HPDE6-E6E7 (cell line): ENCODE measurements at regions not wholly inside any gene's neighbourhood (a gene's known extent, or its start where the extent isn't known, plus 50 kb on each side); places are given as distances from the start of the nearest gene placed in this dataset.

Experiments used
- DNase-seq: peaks from one replicate; pipeline ENCODE4 v3.0.0; 2011; ENCODE audit warnings: missing footprints; ENCODE audit errors: extremely low spot score

GRCh38 chr15:70429056-70429722 lies 331.5 kb upstream of the TLE3 start:
- no peak for DNase-seq

- DNase-seq = no peak
Observed at GRCh38 chr15:70428211-70428822, 330.6 kb upstream of the TLE3 start.

- no peak for DNase-seq
Observed at GRCh38 chr15:70427167-70428120, 329.7 kb upstream of the TLE3 start.

GRCh38 chr15:70426096-70426821 lies 328.5 kb upstream of the TLE3 start:
- DNase-seq = no peak

- no peak for DNase-seq
Observed at GRCh38 chr15:70424937-70425411, 327.3 kb upstream of the TLE3 start.

- DNase-seq = no peak
Observed at GRCh38 chr15:70423267-70423666, 325.6 kb upstream of the TLE3 start.

- no peak for DNase-seq
Observed at GRCh38 chr15:70422342-70422741, 324.6 kb upstream of the TLE3 start.

GRCh38 chr15:70420948-70421482 lies 323.3 kb upstream of the TLE3 start:
- DNase-seq = no peak

GRCh38 chr15:70420086-70420947 lies 322.6 kb upstream of the TLE3 start:
- no peak for DNase-seq

- DNase-seq = no peak
Observed at GRCh38 chr15:70418943-70419342, 321.2 kb upstream of the TLE3 start.

GRCh38 chr15:70417535-70417934 lies 319.8 kb upstream of the TLE3 start:
- DNase-seq = no peak

- no peak for DNase-seq
Observed at GRCh38 chr15:70416829-70417228, 319.1 kb upstream of the TLE3 start.

GRCh38 chr15:70415398-70415797 lies 317.7 kb upstream of the TLE3 start:
- DNase-seq = no peak

GRCh38 chr15:70414626-70415025 lies 316.9 kb upstream of the TLE3 start:
- no peak for DNase-seq

GRCh38 chr15:70412794-70413193 lies 315.1 kb upstream of the TLE3 start:
- no peak for DNase-seq

GRCh38 chr15:70411143-70411863 lies 313.6 kb upstream of the TLE3 start:
- no peak for DNase-seq

GRCh38 chr15:70410371-70410985 lies 312.8 kb upstream of the TLE3 start:
- peak; percentile 60 for DNase-seq

- no peak for DNase-seq
Observed at GRCh38 chr15:70409388-70409787, 311.7 kb upstream of the TLE3 start.

- no peak for DNase-seq
Observed at GRCh38 chr15:70407955-70408354, 310.2 kb upstream of the TLE3 start.

GRCh38 chr15:70407336-70407670 lies 309.6 kb upstream of the TLE3 start:
- DNase-seq = no peak
